Astrocyte of the spinal cord (primary cell): ENCODE measurements at regions not wholly inside any gene's neighbourhood (a gene's known extent, or its start where the extent isn't known, plus 50 kb on each side); places are given as distances from the start of the nearest gene placed in this dataset.

Experiments used
- DNase-seq: peaks from one replicate; pipeline ENCODE4 v3.0.0; 2011; ENCODE audit warnings: low read depth, low spot score
- H3K4me3 ChIP-seq: 2 replicates; pipeline ENCODE4 v1.5.1; 2011; ENCODE audit warnings: low read depth, mild to moderate bottlenecking, low read length, moderate library complexity
- CTCF ChIP-seq: IDR thresholded peaks from 2 replicates; pipeline ENCODE4 v1.5.1; 2012; ENCODE audit warnings: low read depth, mild to moderate bottlenecking, low read length, inconsistent platforms
- in situ Hi-C: cut with HindIII; loops from 2 replicates; pipeline ENCODE4 v1.10.0; 2017; ENCODE audit warnings: low sequenced_read_pairs

- TF ChIP-seq CTCF = no peak
- in situ Hi-C loops = no loop called here
- no peak overlapping the region for H3K4me3 ChIP-seq
- DNase-seq = no peak
Measured at GRCh38 chr4:23572382-23572781, 317.5 kb downstream of the PPARGC1A start.

- H3K4me3 ChIP-seq = no peak overlapping the region
- in situ Hi-C loops = no loop called here
- no peak for TF ChIP-seq CTCF
- no peak for DNase-seq
Measured at GRCh38 chr4:23567338-23567737, 322.5 kb downstream of the PPARGC1A start.

- no peak for DNase-seq
- no peak for TF ChIP-seq CTCF
- H3K4me3 ChIP-seq = no peak overlapping the region
- in situ Hi-C loops = no loop called here
Measured at GRCh38 chr4:23560748-23561147, 329.1 kb downstream of the PPARGC1A start.

GRCh38 chr4:23558101-23558500 lies 331.7 kb downstream of the PPARGC1A start:
- no peak for TF ChIP-seq CTCF
- in situ Hi-C loops = no loop called here
- no peak for DNase-seq
- H3K4me3 ChIP-seq = no peak overlapping the region

- DNase-seq = no peak
- in situ Hi-C loops = no loop called here
- H3K4me3 ChIP-seq = no peak overlapping the region
- no peak for TF ChIP-seq CTCF
Measured at GRCh38 chr4:23547601-23548000, 342.2 kb downstream of the PPARGC1A start.

- no peak for TF ChIP-seq CTCF
- DNase-seq = no peak
Measured at GRCh38 chr4:23547096-23547495, 342.8 kb downstream of the PPARGC1A start.

GRCh38 chr4:23539969-23540569 lies 349.8 kb downstream of the PPARGC1A start:
- in situ Hi-C loops = no loop called here
- no peak for DNase-seq
- H3K4me3 ChIP-seq = no peak overlapping the region
- no peak for TF ChIP-seq CTCF

More at GRCh38 chr4:23547096-23547495, 342.8 kb downstream of the PPARGC1A start:
- no peak overlapping the region for H3K4me3 ChIP-seq
- in situ Hi-C loops = no loop called here
